Ureter (tissue), 1 donor: ENCODE measurements at regions not wholly inside any gene's neighbourhood (a gene's known extent, or its start where the extent isn't known, plus 50 kb on each side); places are given as distances from the start of the nearest gene placed in this dataset.
"Not testable (repeated sequence)": the region's sequence is repeated elsewhere in the genome, so short reads cannot be mapped to it uniquely, and the experiment has no call there.

Source experiments
- DNase-seq: peaks from one replicate; pipeline ENCODE4 v3.0.0-alpha.2; 2020; ENCODE audit warnings: low spot score
- donor health status: DM: yes; HTN: yes; CAD: no.

- no peak for DNase-seq
Observed at GRCh38 chr12:58009405-58010195, 68.2 kb downstream of the ATP23 start.

GRCh38 chr12:58011676-58012075 lies 70.3 kb downstream of the ATP23 start:
- DNase-seq, result no peak

- DNase-seq, result not testable (repeated sequence)
Observed at GRCh38 chr12:58022379-58023020, 81.1 kb downstream of the ATP23 start.

GRCh38 chr12:58025431-58025830 lies 84.1 kb downstream of the ATP23 start:
- no peak for DNase-seq

- DNase-seq, result no peak
Observed at GRCh38 chr12:58026426-58026825, 85.1 kb downstream of the ATP23 start.

- no peak for DNase-seq
Observed at GRCh38 chr12:58026897-58027891, 85.8 kb downstream of the ATP23 start.

- no peak for DNase-seq
Observed at GRCh38 chr12:58028294-58028693, 86.9 kb downstream of the ATP23 start.

- DNase-seq, result no peak
Observed at GRCh38 chr12:58029260-58029659, 87.9 kb downstream of the ATP23 start.

GRCh38 chr12:58030566-58031279 lies 89.4 kb downstream of the ATP23 start:
- no peak for DNase-seq

GRCh38 chr12:58032156-58032555 lies 90.8 kb downstream of the ATP23 start:
- DNase-seq, result no peak

GRCh38 chr12:58033831-58034230 lies 92.5 kb downstream of the ATP23 start:
- DNase-seq, result no peak

- no peak for DNase-seq
Observed at GRCh38 chr12:58034311-58034710, 92.9 kb downstream of the ATP23 start.

- DNase-seq, result no peak
Observed at GRCh38 chr12:58034712-58035111, 93.3 kb downstream of the ATP23 start.

- DNase-seq, result no peak
Observed at GRCh38 chr12:58041441-58041840, 100.1 kb downstream of the ATP23 start.

GRCh38 chr12:58044966-58045365 lies 103.6 kb downstream of the ATP23 start:
- no peak for DNase-seq

- DNase-seq, result no peak
Observed at GRCh38 chr12:58046271-58046670, 104.9 kb downstream of the ATP23 start.

GRCh38 chr12:58051378-58051777 lies 110.0 kb downstream of the ATP23 start:
- DNase-seq, result no peak

GRCh38 chr12:58064666-58065065 lies 123.3 kb downstream of the ATP23 start:
- DNase-seq, result no peak

GRCh38 chr12:58066296-58066695 lies 124.9 kb downstream of the ATP23 start:
- no peak for DNase-seq

- DNase-seq, result no peak
Observed at GRCh38 chr12:58067610-58068387, 126.4 kb downstream of the ATP23 start.

- no peak for DNase-seq
Observed at GRCh38 chr12:58068706-58069105, 127.3 kb downstream of the ATP23 start.
